T-helper 9 cell (primary cell): ENCODE measurements at regions not wholly inside any gene's neighbourhood (a gene's known extent, or its start where the extent isn't known, plus 50 kb on each side); places are given as distances from the start of the nearest gene placed in this dataset.

Source experiments
- DNase-seq: peaks from one replicate; pipeline ENCODE4 v3.0.0-alpha.2; 2020

- no peak for DNase-seq
Observed at GRCh38 chr12:116497051-116497591, 62.1 kb upstream of the MAP1LC3B2 start.

GRCh38 chr12:116498471-116498870, 60.7 kb upstream of the MAP1LC3B2 start:
- DNase-seq = no peak

GRCh38 chr12:116502141-116502725, 56.9 kb upstream of the MAP1LC3B2 start:
- no peak for DNase-seq

GRCh38 chr12:116502989-116503496, 56.1 kb upstream of the MAP1LC3B2 start:
- DNase-seq = no peak

- DNase-seq = no peak
Observed at GRCh38 chr12:116504438-116504837, 54.7 kb upstream of the MAP1LC3B2 start.

- DNase-seq = no peak
Observed at GRCh38 chr12:116506697-116507064, 52.5 kb upstream of the MAP1LC3B2 start.

GRCh38 chr12:116508145-116509121, 50.7 kb upstream of the MAP1LC3B2 start:
- peak; percentile 2 for DNase-seq
